GM12878 (cell line): ENCODE measurements at regions not wholly inside any gene's neighbourhood (a gene's known extent, or its start where the extent isn't known, plus 50 kb on each side); places are given as distances from the start of the nearest gene placed in this dataset.

ENCODE experiments used
- ATAC-seq: fragments of 200-7000 bp; cut with Tn5 transposase; 3 replicates; pipeline ENCODE4 v1.9.1; 2020; ENCODE audit warnings: mild to moderate bottlenecking, moderate library complexity
- BruUV-seq: library from RNA; stranded (reverse); fragments of 400-500 nt; replicated peaks from 2 replicates; lab custom pipeline; 2021; lab: Mats Ljungman, UMichigan
- CTCF ChIA-PET: fragments of 300-600 bp; sonication (Branson Sonifier 250); formaldehyde crosslinking; extraction: SDS; loops from one replicate; lab custom pipeline; 2021; ENCODE audit warnings: inconsistent platforms; lab: Yijun Ruan, JAX
- POLR2A ChIA-PET: fragments of 350-600 bp; formaldehyde crosslinking; extraction: SDS; loops from one replicate; lab custom pipeline; 2021; ENCODE audit warnings: inconsistent platforms; lab: Charles Lee
- RAD21 ChIA-PET: fragments of 300-600 bp; sonication (Branson Sonifier 250); formaldehyde crosslinking; loops from one replicate; lab custom pipeline; 2023; ENCODE audit warnings: antibody characterized with exemption; ENCODE audit not compliant: unreplicated experiment; lab: Charles Lee
- SMC1A ChIA-PET: fragments of 300-600 bp; sonication (Branson Sonifier 250); formaldehyde crosslinking; loops from one replicate; lab custom pipeline; 2023; ENCODE audit not compliant: unreplicated experiment, uncharacterized antibody; lab: Charles Lee
- DNase-seq: peaks from one replicate; pipeline ENCODE4 v3.0.0-alpha.2; 2011; ENCODE audit warnings: low read depth, low spot score
- FAIRE-seq: peaks from 3 replicates; lab custom pipeline; 2011; peaks lifted over from hg19 to GRCh38; lab: Jason Lieb, UNC
- H2AFZ ChIP-seq: 2 replicates; pipeline ENCODE4 v1.6.0; 2011; ENCODE audit warnings: low read depth, low read length, control low read depth; ENCODE audit not compliant: control insufficient read depth
- H3K27ac ChIP-seq: 2 replicates; pipeline ENCODE4 v1.5.1; 2011; ENCODE audit warnings: control low read depth; ENCODE audit not compliant: control insufficient read depth, insufficient read depth
- H3K27me3 ChIP-seq, 2 experiments: replicated peaks in 1 of 2; 2 replicates each; pipeline versions ENCODE4 v1.6.0 to v1.6.1; 2011; ENCODE audit warnings: low read length in 1 of 2; ENCODE audit not compliant: control insufficient read depth in 2 of 2, insufficient read depth in 2 of 2
- H3K36me3 ChIP-seq, 2 experiments: 2 replicates each; pipeline ENCODE4 v1.5.1; 2011; ENCODE audit warnings: low read length in 1 of 2; ENCODE audit not compliant: control insufficient read depth in 2 of 2, insufficient read depth in 2 of 2
- H3K4me1 ChIP-seq: 2 replicates; pipeline ENCODE4 v1.6.1; 2011; ENCODE audit warnings: mild to moderate bottlenecking, low read length, moderate library complexity, mixed read lengths; ENCODE audit not compliant: control insufficient read depth, insufficient read depth
- H3K4me2 ChIP-seq: 2 replicates; pipeline ENCODE4 v1.6.0; 2011; ENCODE audit warnings: control low read depth; ENCODE audit not compliant: control insufficient read depth, insufficient read depth
- H3K4me3 ChIP-seq: fragments of 200-600 bp; sonication (generic); 2 replicates; pipeline ENCODE4 v1.5.1; 2016
- H3K79me2 ChIP-seq: 2 replicates; pipeline ENCODE4 v1.6.0; 2011; ENCODE audit warnings: low read length; ENCODE audit not compliant: control insufficient read depth, insufficient read depth
- H3K9ac ChIP-seq: 2 replicates; pipeline ENCODE4 v1.8.0; 2011; ENCODE audit warnings: low read length, control low read depth, mixed read lengths; ENCODE audit not compliant: control insufficient read depth, insufficient read depth
- H3K9me3 ChIP-seq: replicated peaks from 3 replicates; pipeline ENCODE4 v1.5.1; 2011; ENCODE audit warnings: mild to moderate bottlenecking, low read length; ENCODE audit not compliant: control insufficient read depth, insufficient read depth
- H4K20me1 ChIP-seq: 2 replicates; pipeline ENCODE4 v1.6.0; 2011; ENCODE audit not compliant: control insufficient read depth, insufficient read depth
- CHD2 ChIP-seq: IDR thresholded peaks from 2 replicates; pipeline ENCODE4 v1.6.1; 2011; ENCODE audit warnings: low read depth, low read length, improper control_type of control experiment, borderline replicate concordance
- CREB1 ChIP-seq: IDR thresholded peaks from 2 replicates; pipeline ENCODE4 v1.6.1; 2012; ENCODE audit warnings: low read depth, mild to moderate bottlenecking, inconsistent platforms
- ELK1 ChIP-seq: IDR thresholded peaks from 2 replicates; pipeline ENCODE4 v1.6.1; 2012; ENCODE audit warnings: low read depth, low read length, improper control_type of control experiment
- IRF4 ChIP-seq: IDR thresholded peaks from 2 replicates; pipeline ENCODE4 v1.6.1; 2011; ENCODE audit warnings: low read depth, low read length
- MTA3 ChIP-seq: IDR thresholded peaks from 2 replicates; pipeline ENCODE4 v1.6.1; 2012; ENCODE audit warnings: low read length, inconsistent platforms, borderline replicate concordance
- MXI1 ChIP-seq: fragments of 150-350 bp; IDR thresholded peaks from 2 replicates; pipeline ENCODE4 v1.6.1; 2011; ENCODE audit warnings: low read depth, mild to moderate bottlenecking, inconsistent platforms, low read length, improper control_type of control experiment
- MYC ChIP-seq: IDR thresholded peaks from 2 replicates; pipeline ENCODE4 v1.6.1; 2011; ENCODE audit warnings: mild to moderate bottlenecking, low read length, moderate library complexity, inconsistent platforms; ENCODE audit not compliant: insufficient read depth, insufficient replicate concordance, insufficient read length, severe bottlenecking
- PML ChIP-seq: IDR thresholded peaks from 2 replicates; pipeline ENCODE4 v1.6.1; 2012; ENCODE audit warnings: low read length, inconsistent platforms
- RCOR1 ChIP-seq: conservative IDR thresholded peaks from 2 replicates; pipeline ENCODE4 v1.6.1; 2012; ENCODE audit warnings: low read depth, low read length, improper control_type of control experiment
- RFX5 ChIP-seq: IDR thresholded peaks from 2 replicates; pipeline ENCODE4 v1.6.1; 2011; ENCODE audit warnings: low read depth, low read length, improper control_type of control experiment
- SREBF2 ChIP-seq: IDR thresholded peaks from 2 replicates; pipeline ENCODE4 v1.6.1; 2012; ENCODE audit warnings: mild to moderate bottlenecking, low read length
- ZNF592 ChIP-seq: fragments of 450-650 bp; IDR thresholded peaks from 2 replicates; pipeline ENCODE4 v1.6.1; 2017; ENCODE audit warnings: mild to moderate bottlenecking, moderate library complexity
- WGBS: methylation state at CpG from one replicate; pipeline ENCODE4 v1.1.6; 2016; ENCODE audit warnings: low lambda C conversion rate; ENCODE audit not compliant: insufficient replicate concordance, insufficient coverage; ENCODE audit errors: missing lambda C conversion rate; 5-methylcytosine and 5-hydroxymethylcytosine counted together
- in situ Hi-C: fragments of 300-500 bp; cut with MboI; formaldehyde crosslinking; loops from 9 replicates; pipeline ENCODE4 v1.14.3; 2018; ENCODE audit warnings: mixed read lengths
- intact Hi-C: fragments of 100-400 bp; cut with micrococcal nuclease; formaldehyde crosslinking; loops from one replicate; pipeline ENCODE4 v1.14.2; 2022; ENCODE audit not compliant: unreplicated experiment

- WGBS: 32% methylated on average over 7 of the region's 9 CpGs
- SMC1A ChIA-PET: no interaction called here
- POLR2A ChIA-PET: no interaction called here
- no peaks in the 10 kb centered on the region for H3K9me3 ChIP-seq
- FAIRE-seq (no peak), DNase-seq (no peak), ATAC-seq (no peak)
- intact Hi-C loops (no loop called here), in situ Hi-C loops (no loop called here)
- H3K36me3 ChIP-seq: no peaks in the 10 kb centered on the region
- no peaks in the 10 kb centered on the region for H3K27me3 ChIP-seq
- H3K27ac ChIP-seq: no peak overlapping the region
- BruUV-seq: no TSS peak
- H4K20me1 ChIP-seq: no peaks in the 10 kb centered on the region
- CTCF ChIA-PET: no interaction called here
- H3K9ac ChIP-seq: no peak overlapping the region
- TF ChIP-seq MYC (no peak), CHD2 (no peak), CREB1 (no peak), MXI1 (no peak), RFX5 (no peak), MTA3 (no peak), SREBF2 (no peak), IRF4 (no peak), ELK1 (no peak), ZNF592 (no peak), RCOR1 (no peak), PML (no peak)
- no peaks in the 10 kb centered on the region for H3K79me2 ChIP-seq
- no peak overlapping the region for H3K4me2 ChIP-seq
- RAD21 ChIA-PET: no interaction called here
- no peak overlapping the region for H3K4me3 ChIP-seq
- no peaks in the 10 kb centered on the region for H3K4me1 ChIP-seq
- no peak overlapping the region for H2AFZ ChIP-seq
These were observed 238.4 kb upstream of the PRR20A start for GRCh38 chr13:56902276-56902675.
